Mononuclear cell (primary cell): ENCODE measurements at regions not wholly inside any gene's neighbourhood (a gene's known extent, or its start where the extent isn't known, plus 50 kb on each side); places are given as distances from the start of the nearest gene placed in this dataset.

ENCODE experiments used
- H3K27me3 ChIP-seq: 2 replicates; pipeline ENCODE4 v1.6.0; 2011; ENCODE audit warnings: low read length, control low read depth; ENCODE audit not compliant: insufficient read depth
- H3K4me1 ChIP-seq: 2 replicates; pipeline ENCODE4 v1.5.1; 2011; ENCODE audit warnings: mild to moderate bottlenecking, low read length, control low read depth; ENCODE audit not compliant: insufficient read depth
- H3K4me3 ChIP-seq: 2 replicates; pipeline ENCODE4 v1.5.1; 2011; ENCODE audit warnings: mild to moderate bottlenecking, low read length, moderate library complexity
- H3K9me3 ChIP-seq: 2 replicates; pipeline ENCODE4 v1.5.1; 2011; ENCODE audit warnings: low read depth, mild to moderate bottlenecking, control low read depth, low read length

- Histone ChIP-seq H3K27me3 (no peaks in the 10 kb centered on the region), H3K4me3 (no peak overlapping the region), H3K9me3 (no peaks in the 10 kb centered on the region), H3K4me1 (no peaks in the 10 kb centered on the region)
Measured at GRCh38 chr5:6909901-6910300, 196.7 kb downstream of the TENT4A start.

GRCh38 chr5:6910950-6911349, 197.7 kb downstream of the TENT4A start:
- Histone ChIP-seq H3K27me3 (no peaks in the 10 kb centered on the region), H3K9me3 (no peaks in the 10 kb centered on the region), H3K4me1 (no peaks in the 10 kb centered on the region), H3K4me3 (no peak overlapping the region)

- Histone ChIP-seq H3K4me1 (no peaks in the 10 kb centered on the region), H3K4me3 (no peak overlapping the region), H3K27me3 (no peaks in the 10 kb centered on the region), H3K9me3 (no peaks in the 10 kb centered on the region)
Measured at GRCh38 chr5:6914347-6914746, 201.1 kb downstream of the TENT4A start.

- Histone ChIP-seq H3K9me3 (no peaks in the 10 kb centered on the region), H3K27me3 (no peaks in the 10 kb centered on the region), H3K4me3 (no peak overlapping the region)
Measured at GRCh38 chr5:6915574-6915973, 202.3 kb downstream of the TENT4A start.

GRCh38 chr5:6918255-6918654, 205.0 kb downstream of the TENT4A start:
- no peaks in the 10 kb centered on the region for H3K4me1 ChIP-seq
- no peaks in the 10 kb centered on the region for H3K27me3 ChIP-seq
- H3K4me3 ChIP-seq = no peak overlapping the region
- no peaks in the 10 kb centered on the region for H3K9me3 ChIP-seq

More at GRCh38 chr5:6915574-6915973, 202.3 kb downstream of the TENT4A start:
- no peaks in the 10 kb centered on the region for H3K4me1 ChIP-seq

DNA sequence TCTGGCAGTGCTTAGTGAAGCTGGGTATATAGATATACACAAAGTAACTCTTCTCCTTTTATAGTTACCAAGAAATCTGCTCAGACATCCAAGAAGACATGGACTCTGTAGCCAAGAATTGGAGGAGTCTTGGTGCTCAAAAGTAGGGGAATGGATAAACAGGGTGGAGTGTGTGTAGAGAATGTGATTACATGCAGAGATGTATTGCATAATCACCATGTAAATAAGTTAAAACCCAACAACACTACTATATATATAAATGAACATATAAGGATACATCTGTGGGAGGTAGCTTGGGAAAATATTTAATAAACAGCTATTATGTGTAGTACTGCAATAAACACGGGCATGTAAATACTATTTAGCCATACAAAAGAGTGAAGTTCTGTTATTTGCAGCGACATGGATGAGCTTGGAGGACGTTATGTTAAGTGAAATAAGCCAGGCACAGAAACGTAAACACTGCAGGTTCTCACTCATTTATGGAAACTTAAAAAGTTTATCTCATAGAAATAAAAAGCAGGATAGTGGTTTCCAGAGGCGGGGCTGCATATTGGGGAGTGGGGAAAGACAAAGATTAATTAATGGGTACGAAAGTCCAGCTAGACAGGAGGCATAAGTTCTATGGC, 207.5 kb downstream of the TENT4A start:
- Histone ChIP-seq H3K9me3 (no peaks in the 10 kb centered on the region), H3K27me3 (no peaks in the 10 kb centered on the region), H3K4me1 (no peaks in the 10 kb centered on the region), H3K4me3 (no peak overlapping the region)

DNA sequence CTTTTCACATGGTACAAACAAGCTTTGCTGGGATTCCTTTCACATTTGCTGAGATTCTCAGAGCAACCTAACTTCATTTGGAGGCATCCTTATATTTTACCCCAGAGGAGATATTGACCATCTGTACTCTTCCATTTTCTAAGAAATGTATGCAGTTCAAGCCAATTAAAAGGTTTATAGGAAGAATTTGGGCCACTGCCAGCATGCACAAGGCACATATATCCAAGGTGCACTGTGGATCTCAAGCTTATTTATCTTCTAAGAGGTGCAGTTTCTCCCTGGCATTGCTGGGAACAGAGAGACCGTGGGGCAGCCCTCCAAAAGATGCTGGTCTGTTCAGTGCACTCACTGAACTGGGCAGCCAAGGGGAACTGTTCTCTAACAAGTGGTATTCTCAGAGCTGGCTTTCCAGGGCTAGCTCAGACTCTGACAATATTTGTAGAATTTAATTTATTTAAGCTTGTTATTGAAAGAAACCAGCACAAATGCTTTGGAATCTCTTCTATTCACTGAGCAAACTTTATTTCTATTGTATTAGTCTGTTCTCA, 213.3 kb downstream of the TENT4A start:
- no peaks in the 10 kb centered on the region for H3K27me3 ChIP-seq
- H3K4me1 ChIP-seq = no peaks in the 10 kb centered on the region
- no peak overlapping the region for H3K4me3 ChIP-seq
- no peaks in the 10 kb centered on the region for H3K9me3 ChIP-seq

DNA sequence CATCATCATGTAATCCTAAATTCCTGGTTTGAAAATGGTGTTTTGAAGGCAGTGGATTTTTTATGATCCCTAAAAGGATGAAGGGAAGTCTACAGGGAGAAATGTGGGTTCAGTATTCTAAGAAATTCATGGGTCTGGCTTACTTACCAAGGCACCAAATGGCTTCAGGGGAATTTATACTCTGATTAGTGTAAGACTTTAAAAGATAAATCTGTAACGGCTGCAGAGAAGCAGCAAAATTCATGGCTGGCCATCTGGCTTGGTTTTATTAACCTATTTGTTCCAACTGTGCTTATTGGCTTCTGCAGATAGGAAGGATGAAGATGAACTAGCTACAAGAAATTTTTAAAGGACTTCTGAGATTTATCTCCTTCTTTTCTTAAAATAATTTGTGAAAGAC, 222.8 kb downstream of the TENT4A start:
- no peaks in the 10 kb centered on the region for H3K4me1 ChIP-seq
- H3K4me3 ChIP-seq = no peak overlapping the region
- H3K9me3 ChIP-seq = no peaks in the 10 kb centered on the region
- no peaks in the 10 kb centered on the region for H3K27me3 ChIP-seq

GRCh38 chr5:6937677-6938076, 224.4 kb downstream of the TENT4A start:
- H3K4me1 ChIP-seq = no peaks in the 10 kb centered on the region

GRCh38 chr5:6941631-6942030, 228.4 kb downstream of the TENT4A start:
- H3K4me1 ChIP-seq = no peaks in the 10 kb centered on the region
- H3K9me3 ChIP-seq = no peaks in the 10 kb centered on the region
- H3K27me3 ChIP-seq = no peaks in the 10 kb centered on the region
- H3K4me3 ChIP-seq = no peak overlapping the region

More at GRCh38 chr5:6937677-6938076, 224.4 kb downstream of the TENT4A start:
- H3K27me3 ChIP-seq = no peaks in the 10 kb centered on the region
- no peak overlapping the region for H3K4me3 ChIP-seq
- no peaks in the 10 kb centered on the region for H3K9me3 ChIP-seq

GRCh38 chr5:6943197-6944112, 230.2 kb downstream of the TENT4A start:
- no peaks in the 10 kb centered on the region for H3K9me3 ChIP-seq
- no peaks in the 10 kb centered on the region for H3K27me3 ChIP-seq
- no peak overlapping the region for H3K4me3 ChIP-seq
- H3K4me1 ChIP-seq = no peaks in the 10 kb centered on the region

DNA sequence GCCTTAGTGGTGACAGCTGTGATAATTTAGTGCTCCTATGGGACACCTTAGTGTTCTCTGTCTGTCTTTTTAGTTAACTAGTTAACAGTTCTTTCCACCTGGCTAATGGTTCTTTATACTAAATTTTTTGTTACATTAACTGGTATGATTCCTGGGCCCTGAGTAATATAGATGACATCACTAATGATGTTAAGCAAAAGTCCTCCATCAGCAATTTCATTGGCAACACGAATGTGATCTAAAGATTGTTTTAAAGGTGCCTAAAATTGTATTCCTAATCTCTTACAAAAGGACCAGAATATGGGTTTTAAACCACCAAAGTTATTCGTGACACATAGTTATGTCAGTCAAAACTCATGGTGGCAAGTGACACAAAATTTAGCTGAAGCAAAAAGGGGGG, 235.3 kb downstream of the TENT4A start:
- Histone ChIP-seq H3K4me3 (no peak overlapping the region), H3K4me1 (no peaks in the 10 kb centered on the region), H3K9me3 (no peaks in the 10 kb centered on the region), H3K27me3 (no peaks in the 10 kb centered on the region)

DNA sequence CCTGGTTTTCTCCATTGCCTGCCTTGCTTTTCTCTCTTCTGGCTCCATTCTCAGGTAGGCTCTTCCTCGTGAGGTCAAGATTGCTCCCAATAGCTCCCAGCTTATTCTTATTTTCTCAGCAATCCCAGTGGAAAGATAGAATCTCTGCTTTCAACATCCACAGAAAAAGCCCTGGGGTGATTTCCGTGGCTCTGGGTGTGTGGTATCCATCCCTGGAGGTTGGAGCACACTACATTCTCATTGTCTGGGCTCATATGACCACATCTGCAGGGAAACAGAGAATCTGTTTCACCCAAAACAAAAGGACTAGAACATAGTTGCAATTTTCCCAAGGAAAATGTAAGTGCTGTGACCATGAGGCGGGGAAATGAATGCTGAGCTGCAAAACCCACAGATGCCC, 236.0 kb downstream of the TENT4A start:
- Histone ChIP-seq H3K9me3 (no peaks in the 10 kb centered on the region), H3K4me1 (no peaks in the 10 kb centered on the region), H3K4me3 (no peak overlapping the region), H3K27me3 (no peaks in the 10 kb centered on the region)

- Histone ChIP-seq H3K9me3 (no peaks in the 10 kb centered on the region), H3K4me1 (no peaks in the 10 kb centered on the region), H3K27me3 (no peaks in the 10 kb centered on the region), H3K4me3 (no peak overlapping the region)
Measured at GRCh38 chr5:6950250-6950649, 237.0 kb downstream of the TENT4A start.

GRCh38 chr5:6950860-6951259, 237.6 kb downstream of the TENT4A start:
- Histone ChIP-seq H3K4me1 (no peaks in the 10 kb centered on the region), H3K4me3 (no peak overlapping the region), H3K9me3 (no peaks in the 10 kb centered on the region), H3K27me3 (no peaks in the 10 kb centered on the region)
